K562 (cell line): ENCODE measurements at regions not wholly inside any gene's neighbourhood (a gene's known extent, or its start where the extent isn't known, plus 50 kb on each side); places are given as distances from the start of the nearest gene placed in this dataset.

Experiments
- ATAC-seq: fragments of 200-7000 bp; cut with Tn5 transposase; 3 replicates; pipeline ENCODE4 v1.9.1; 2020; ENCODE audit warnings: moderate library complexity
- BruUV-seq: library from RNA; stranded (reverse); fragments of 400-500 nt; replicated peaks from 2 replicates; lab custom pipeline; 2021; lab: Mats Ljungman, UMichigan
- CTCF ChIA-PET: fragments of 300-600 bp; formaldehyde crosslinking; extraction: SDS; loops from one replicate; lab custom pipeline; 2021; ENCODE audit warnings: low intra/inter-chr PET ratio; lab: Yijun Ruan, JAX
- POLR2A ChIA-PET: fragments of 300-600, 350-650 bp; sonication (Branson Sonifier 250); formaldehyde crosslinking; extraction: SDS; loops from one replicate; lab custom pipeline; 2021; ENCODE audit warnings: antibody characterized with exemption, inconsistent platforms; lab: Yijun Ruan, JAX
- DNase-seq, 4 experiments: peaks; one replicate each; pipeline versions ENCODE4 v3.0.0 to v3.0.0-alpha.2; 2011 to 2018; ENCODE audit warnings: low spot score in 3 of 4, mixed read lengths in 3 of 4; ENCODE audit errors: extremely low read depth in 1 of 4
- FAIRE-seq: peaks from 2 replicates; lab custom pipeline; 2011; peaks lifted over from hg19 to GRCh38; lab: Jason Lieb, UNC
- H2AFZ ChIP-seq: 2 replicates; pipeline ENCODE4 v1.6.0; 2011; ENCODE audit warnings: low read depth, low read length, control low read depth, inconsistent platforms
- H3K27ac ChIP-seq: fragments of 200-600 bp; 3 replicates; pipeline ENCODE4 v1.8.0; 2011; ENCODE audit warnings: low read depth, mild to moderate bottlenecking, control low read depth, inconsistent platforms, low read length, moderate library complexity, mixed read lengths; ENCODE audit errors: extremely low read depth
- H3K27me3 ChIP-seq, 2 experiments: fragments of 300-600 bp in 1 of 2; 2 replicates in 1 of 2; 3 replicates in 1 of 2; pipeline versions ENCODE4 v1.6.0 to v1.8.0; 2011; ENCODE audit warnings: inconsistent platforms in 2 of 2, low read length in 2 of 2, mild to moderate bottlenecking in 1 of 2, mixed read lengths in 1 of 2, moderate library complexity in 1 of 2; ENCODE audit not compliant: control insufficient read depth in 2 of 2, insufficient read depth in 2 of 2
- H3K36me3 ChIP-seq: fragments of 300-600 bp; 3 replicates; pipeline ENCODE4 v1.8.0; 2011; ENCODE audit warnings: mild to moderate bottlenecking, low read length, inconsistent platforms; ENCODE audit not compliant: control insufficient read depth, insufficient read depth
- H3K4me1 ChIP-seq, 2 experiments: fragments of 200-600 bp in 1 of 2; replicated peaks in 1 of 2; 2 replicates in 1 of 2; 3 replicates in 1 of 2; pipeline versions ENCODE4 v1.5.1 to v1.8.0; 2011; ENCODE audit warnings: inconsistent platforms in 2 of 2, low read length in 2 of 2, mild to moderate bottlenecking in 1 of 2, mixed read lengths in 1 of 2, moderate library complexity in 1 of 2; ENCODE audit not compliant: control insufficient read depth in 2 of 2, insufficient read depth in 2 of 2
- H3K4me2 ChIP-seq: 2 replicates; pipeline ENCODE4 v1.6.1; 2011; ENCODE audit warnings: low read length, control low read depth, inconsistent platforms, mixed read lengths; ENCODE audit not compliant: insufficient read depth
- H3K4me3 ChIP-seq: fragments of 200-600 bp; sonication (generic), shearing (Covaris generic); 2 replicates; pipeline ENCODE4 v1.5.1; 2016; ENCODE audit warnings: control low read depth, inconsistent platforms
- H3K79me2 ChIP-seq: fragments of 200-600 bp; 3 replicates; pipeline ENCODE4 v1.8.0; 2011; ENCODE audit warnings: low read length, inconsistent platforms; ENCODE audit not compliant: control insufficient read depth, insufficient read depth
- H3K9ac ChIP-seq, 2 experiments: 2 replicates each; pipeline versions ENCODE4 v1.6.0 to v1.6.1; 2011; ENCODE audit warnings: low read depth in 2 of 2, low read length in 2 of 2, control low read depth in 1 of 2, inconsistent platforms in 1 of 2, mild to moderate bottlenecking in 1 of 2, mixed read lengths in 1 of 2; ENCODE audit not compliant: insufficient read depth in 1 of 2
- H3K9me1 ChIP-seq: one replicate; pipeline ENCODE4 v1.6.0; 2011; ENCODE audit warnings: inconsistent platforms, mild to moderate bottlenecking, low read length, moderate library complexity; ENCODE audit not compliant: control insufficient read depth, insufficient read depth
- H3K9me3 ChIP-seq: replicated peaks from 2 replicates; pipeline ENCODE4 v1.5.1; 2011; ENCODE audit warnings: low read depth, low read length, inconsistent platforms; ENCODE audit not compliant: control insufficient read depth, insufficient read depth
- H4K20me1 ChIP-seq: replicated peaks from 2 replicates; pipeline ENCODE4 v1.6.1; 2011; ENCODE audit warnings: low read length, inconsistent platforms, mixed read lengths; ENCODE audit not compliant: control insufficient read depth, insufficient read depth
- CCNT2 ChIP-seq: IDR thresholded peaks from 2 replicates; pipeline ENCODE4 v1.6.1; 2011; ENCODE audit warnings: borderline replicate concordance, low read depth, mild to moderate bottlenecking, moderate library complexity, mixed read lengths, low read length; ENCODE audit not compliant: insufficient read length; ENCODE audit errors: extremely low read depth
- CTBP1 ChIP-seq: fragments of 450-650 bp; IDR thresholded peaks from 2 replicates; pipeline ENCODE4 v1.6.1; 2016; ENCODE audit warnings: borderline replicate concordance
- FOSL1 ChIP-seq: fragments of 200-800 bp; sonication (Bioruptor generic); conservative IDR thresholded peaks from 2 replicates; pipeline ENCODE4 v1.6.1; 2016; ENCODE audit warnings: missing genetic modification characterization, missing compliant biosample characterization
- HES1 ChIP-seq: fragments of 450-650 bp; IDR thresholded peaks from 2 replicates; pipeline ENCODE4 v1.6.1; 2016; ENCODE audit warnings: low read depth, mild to moderate bottlenecking, moderate library complexity
- KLF1 ChIP-seq: fragments of 450-650 bp; IDR thresholded peaks from 2 replicates; pipeline ENCODE4 v1.6.1; 2016; ENCODE audit warnings: missing genetic modification characterization, missing compliant biosample characterization
- NCOA4 ChIP-seq: fragments of 450-650 bp; IDR thresholded peaks from 2 replicates; pipeline ENCODE4 v1.6.1; 2018; ENCODE audit warnings: mild to moderate bottlenecking; ENCODE audit not compliant: partially characterized antibody
- NR2C2 ChIP-seq, 2 experiments: fragments of 200-800 bp in 1 of 2; sonication (Bioruptor generic) in 1 of 2; sonication (generic) in 1 of 2; formaldehyde crosslinking in 1 of 2; IDR thresholded peaks; 2 replicates each; pipeline versions ENCODE4 v1.6.1 to v1.8.0; 2016 to 2022; ENCODE audit warnings: mild to moderate bottlenecking in 1 of 2, missing compliant biosample characterization in 1 of 2, missing genetic modification characterization in 1 of 2, missing genetic modification reagents in 1 of 2
- NR2F6 ChIP-seq: fragments of 450-650 bp; formaldehyde crosslinking; IDR thresholded peaks from 2 replicates; pipeline ENCODE4 v1.4.0; 2020; ENCODE audit warnings: mild to moderate bottlenecking
- SETDB1 ChIP-seq: IDR thresholded peaks from one replicate; pipeline ENCODE4 v1.6.1; 2012; ENCODE audit warnings: low read length, control low read depth, inconsistent platforms
- SP2 ChIP-seq: IDR thresholded peaks from 2 replicates; pipeline ENCODE4 v1.6.1; 2011; ENCODE audit warnings: mild to moderate bottlenecking, low read depth, low read length, moderate library complexity; ENCODE audit not compliant: poor library complexity, severe bottlenecking; ENCODE audit errors: extremely low read depth
- STAT5A ChIP-seq: IDR thresholded peaks from 2 replicates; pipeline ENCODE4 v1.6.1; 2012; ENCODE audit warnings: low read length, inconsistent platforms, borderline replicate concordance
- TEAD1 ChIP-seq, 2 experiments: fragments of 450-650 bp in 1 of 2; sonication (generic) in 1 of 2; formaldehyde crosslinking; IDR thresholded peaks; 2 replicates each; pipeline versions ENCODE4 v1.4.0 to v1.8.0; 2020 to 2022; ENCODE audit warnings: mild to moderate bottlenecking in 2 of 2, missing genetic modification reagents in 1 of 2
- ZKSCAN8 ChIP-seq: fragments of 200-800 bp; sonication (Bioruptor generic); IDR thresholded peaks from 2 replicates; pipeline ENCODE4 v1.6.1; 2016; ENCODE audit warnings: missing genetic modification characterization, missing compliant biosample characterization
- ZNF740 ChIP-seq, 3 experiments: fragments of 200-800 bp in 1 of 3; sonication (Bioruptor generic) in 1 of 3; sonication (generic) in 1 of 3; formaldehyde crosslinking in 1 of 3; IDR thresholded peaks; 2 replicates each; pipeline versions ENCODE4 v1.6.1 to v1.8.0; 2016 to 2022; ENCODE audit warnings: mild to moderate bottlenecking in 2 of 3, missing compliant biosample characterization in 2 of 3, missing genetic modification characterization in 2 of 3, missing genetic modification reagents in 1 of 3
- WGBS: fragments of 100-300 bp; shearing (Covaris generic); methylation state at CpG from one replicate; pipeline ENCODE4 v1.1.6; 2016; ENCODE audit warnings: low coverage, mixed read lengths; ENCODE audit not compliant: insufficient coverage; ENCODE audit errors: missing lambda C conversion rate; 5-methylcytosine and 5-hydroxymethylcytosine counted together
- in situ Hi-C: fragments of 300-500 bp; cut with MboI; formaldehyde crosslinking; loops from 4 replicates; pipeline ENCODE4 v1.15.0; 2018; ENCODE audit warnings: inconsistent platforms, mixed read lengths
- intact Hi-C: fragments of 100-400 bp; cut with micrococcal nuclease; formaldehyde crosslinking; loops from 2 replicates; pipeline ENCODE4 v1.14.2; 2022

GRCh38 chr5:40397091-40397490 lies 282.6 kb upstream of the PTGER4 start:
- Histone ChIP-seq H3K9me1 (no peaks in the 10 kb centered on the region), H3K27me3 (no peaks in the 10 kb centered on the region), H3K79me2 (no peaks in the 10 kb centered on the region), H3K27ac (no peak overlapping the region), H4K20me1 (no peaks in the 10 kb centered on the region), H2AFZ (no peak overlapping the region), H3K4me1 (no peaks in the 10 kb centered on the region), H3K9ac (no peak overlapping the region), H3K4me2 (no peak overlapping the region), H3K36me3 (no peaks in the 10 kb centered on the region), H3K9me3 (no peaks in the 10 kb centered on the region), H3K4me3 (no peak overlapping the region)
- in situ Hi-C loops (no loop called here), intact Hi-C loops (no loop called here)
- no peak for ATAC-seq
- no TSS peak for BruUV-seq
- 0% methylated on average over 2 of the region's 2 CpGs for WGBS
- DNase-seq = no peak
- no peak for TF ChIP-seq STAT5A
- CTCF ChIA-PET = no interaction called here
- FAIRE-seq = no peak
- POLR2A ChIA-PET = interaction anchor here (0.7 kb wide), 1 partner anchor 719 kb away, joined by 3 read pairs; no protein-coding TSS in a partner anchor

- H3K27ac ChIP-seq = no peak overlapping the region
- no peak for ATAC-seq
- H3K9me3 ChIP-seq = no peaks in the 10 kb centered on the region
- no peaks in the 10 kb centered on the region for H4K20me1 ChIP-seq
- WGBS = 0% methylated on average over 1 of the region's 1 CpG
- ChIA-PET POLR2A (no interaction called here), CTCF (no interaction called here)
- no peaks in the 10 kb centered on the region for H3K27me3 ChIP-seq
- no peak overlapping the region for H3K4me2 ChIP-seq
- in situ Hi-C loops (no loop called here), intact Hi-C loops (no loop called here)
- H3K9me1 ChIP-seq = no peaks in the 10 kb centered on the region
- H3K79me2 ChIP-seq = no peaks in the 10 kb centered on the region
- H2AFZ ChIP-seq = no peak overlapping the region
- no peak overlapping the region for H3K9ac ChIP-seq
- no TSS peak for BruUV-seq
- FAIRE-seq = no peak
- H3K36me3 ChIP-seq = no peaks in the 10 kb centered on the region
- no peak for DNase-seq
- no peaks in the 10 kb centered on the region for H3K4me1 ChIP-seq
- H3K4me3 ChIP-seq = no peak overlapping the region
- no peak for TF ChIP-seq KLF1 (tag)
- TF ChIP-seq SETDB1 = no peak
- TF ChIP-seq CCNT2 = no peak
- TF ChIP-seq NR2F6 (CRISPR knock-in tag) = no peak
- no peak for TF ChIP-seq TEAD1 (CRISPR knock-in tag; IDR thresholded peaks at IDR 0.05)
- no peak for TF ChIP-seq CTBP1
- no peak for TF ChIP-seq SP2
- TF ChIP-seq ZKSCAN8 (CRISPR knock-in tag) = no peak
- no peak for TF ChIP-seq NR2C2 (CRISPR knock-in tag; IDR thresholded peaks at IDR 0.05)
- TF ChIP-seq NR2C2 (tag; IDR thresholded peaks at IDR 0.05) = no peak
- no peak for TF ChIP-seq ZNF740 (CRISPR knock-in tag; IDR thresholded peaks at IDR 0.05)
- no peak for TF ChIP-seq ZNF740 (tag; IDR thresholded peaks at IDR 0.05)
- no peak for TF ChIP-seq NCOA4
- no peak for TF ChIP-seq HES1
- no peak for TF ChIP-seq FOSL1
Observed at GRCh38 chr5:40396317-40396716, 283.4 kb upstream of the PTGER4 start.
